ENCODE measurements at regions not wholly inside any gene's neighbourhood (a gene's known extent, or its start where the extent isn't known, plus 50 kb on each side); places are given as distances from the start of the nearest gene placed in this dataset.
A peak's percentile ranks its signal among the peaks of the same experiment; 100 is the strongest.

DNA sequence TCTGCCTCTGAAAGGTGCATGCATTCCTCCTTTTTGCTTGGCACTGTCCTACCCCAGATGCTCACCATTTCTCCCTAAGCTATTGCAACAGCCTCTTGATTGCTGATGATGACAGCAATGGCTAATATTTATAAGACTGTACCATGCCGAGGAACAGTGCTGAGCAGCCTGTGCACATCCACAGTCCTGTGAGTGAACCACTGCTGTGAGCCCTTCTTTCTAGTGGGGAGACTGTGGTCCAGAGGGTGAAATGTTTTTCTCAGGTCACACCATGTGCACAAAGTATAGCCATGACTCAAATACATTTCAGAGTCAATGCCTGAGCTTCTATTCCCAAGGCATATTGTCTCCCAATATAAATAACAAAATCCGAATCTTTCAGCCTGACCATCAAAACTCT, 231.2 kb upstream of the LRTM1 start:
- TF ChIP-seq, protein P1, sequence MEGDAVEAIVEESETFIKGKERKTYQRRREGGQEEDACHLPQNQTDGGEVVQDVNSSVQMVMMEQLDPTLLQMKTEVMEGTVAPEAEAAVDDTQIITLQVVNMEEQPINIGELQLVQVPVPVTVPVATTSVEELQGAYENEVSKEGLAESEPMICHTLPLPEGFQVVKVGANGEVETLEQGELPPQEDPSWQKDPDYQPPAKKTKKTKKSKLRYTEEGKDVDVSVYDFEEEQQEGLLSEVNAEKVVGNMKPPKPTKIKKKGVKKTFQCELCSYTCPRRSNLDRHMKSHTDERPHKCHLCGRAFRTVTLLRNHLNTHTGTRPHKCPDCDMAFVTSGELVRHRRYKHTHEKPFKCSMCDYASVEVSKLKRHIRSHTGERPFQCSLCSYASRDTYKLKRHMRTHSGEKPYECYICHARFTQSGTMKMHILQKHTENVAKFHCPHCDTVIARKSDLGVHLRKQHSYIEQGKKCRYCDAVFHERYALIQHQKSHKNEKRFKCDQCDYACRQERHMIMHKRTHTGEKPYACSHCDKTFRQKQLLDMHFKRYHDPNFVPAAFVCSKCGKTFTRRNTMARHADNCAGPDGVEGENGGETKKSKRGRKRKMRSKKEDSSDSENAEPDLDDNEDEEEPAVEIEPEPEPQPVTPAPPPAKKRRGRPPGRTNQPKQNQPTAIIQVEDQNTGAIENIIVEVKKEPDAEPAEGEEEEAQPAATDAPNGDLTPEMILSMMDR (IDR thresholded peaks at IDR 0.05; ENCODE audit: insufficient read depth, low read length), result no peak
- no peak overlapping the region for H3K4me3 ChIP-seq (ENCODE audit: low read depth, low read length)
- DNase-seq (ENCODE audit: low read depth), result no peak

DNA sequence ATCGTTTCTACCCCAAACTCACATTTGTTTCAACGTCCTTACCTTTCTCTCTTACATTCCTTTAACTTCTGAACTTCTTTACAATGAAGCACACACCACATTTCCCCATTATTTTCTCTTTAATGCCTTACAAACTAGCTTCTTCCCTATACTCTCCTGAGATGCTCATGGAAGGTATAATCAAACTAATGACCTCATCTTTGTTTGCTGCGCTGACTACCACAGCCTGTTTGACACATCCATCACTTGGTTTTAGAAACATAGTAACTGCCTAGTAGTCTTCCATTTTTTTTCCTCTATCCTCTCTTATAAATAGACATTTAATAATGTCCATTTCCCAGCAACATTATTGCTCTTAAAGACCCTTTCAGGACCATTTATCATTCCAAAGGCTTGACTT, 230.5 kb upstream of the LRTM1 start:
- TF ChIP-seq, protein P1 (IDR thresholded peaks at IDR 0.05; ENCODE audit: insufficient read depth, low read length), result no peak
- no peak for DNase-seq (ENCODE audit: low read depth)
- H3K4me3 ChIP-seq (ENCODE audit: low read depth, low read length), result no peak overlapping the region

DNA sequence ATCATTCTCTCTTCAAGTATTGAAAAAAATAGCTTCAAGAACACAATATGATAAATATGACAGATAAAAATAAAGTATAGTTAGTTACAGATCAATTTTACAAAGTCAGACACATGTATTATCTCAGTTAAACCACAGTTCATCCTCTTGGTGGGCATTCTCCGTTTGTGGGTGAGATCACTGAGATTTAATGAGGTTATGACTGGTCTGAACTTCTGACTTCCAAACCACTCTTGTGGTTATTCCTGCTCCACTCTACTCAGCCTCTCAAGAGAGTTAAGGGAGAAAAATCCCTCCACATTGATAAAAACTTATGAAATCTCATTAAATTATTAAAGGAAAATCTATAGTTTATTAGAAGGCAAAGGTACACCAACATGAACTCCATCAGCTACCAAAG, 229.9 kb upstream of the LRTM1 start:
- TF ChIP-seq, protein P1 (IDR thresholded peaks at IDR 0.05; ENCODE audit: insufficient read depth, low read length), result no peak
- no peak for DNase-seq (ENCODE audit: low read depth)
- no peak overlapping the region for H3K4me3 ChIP-seq (ENCODE audit: low read depth, low read length)

DNA sequence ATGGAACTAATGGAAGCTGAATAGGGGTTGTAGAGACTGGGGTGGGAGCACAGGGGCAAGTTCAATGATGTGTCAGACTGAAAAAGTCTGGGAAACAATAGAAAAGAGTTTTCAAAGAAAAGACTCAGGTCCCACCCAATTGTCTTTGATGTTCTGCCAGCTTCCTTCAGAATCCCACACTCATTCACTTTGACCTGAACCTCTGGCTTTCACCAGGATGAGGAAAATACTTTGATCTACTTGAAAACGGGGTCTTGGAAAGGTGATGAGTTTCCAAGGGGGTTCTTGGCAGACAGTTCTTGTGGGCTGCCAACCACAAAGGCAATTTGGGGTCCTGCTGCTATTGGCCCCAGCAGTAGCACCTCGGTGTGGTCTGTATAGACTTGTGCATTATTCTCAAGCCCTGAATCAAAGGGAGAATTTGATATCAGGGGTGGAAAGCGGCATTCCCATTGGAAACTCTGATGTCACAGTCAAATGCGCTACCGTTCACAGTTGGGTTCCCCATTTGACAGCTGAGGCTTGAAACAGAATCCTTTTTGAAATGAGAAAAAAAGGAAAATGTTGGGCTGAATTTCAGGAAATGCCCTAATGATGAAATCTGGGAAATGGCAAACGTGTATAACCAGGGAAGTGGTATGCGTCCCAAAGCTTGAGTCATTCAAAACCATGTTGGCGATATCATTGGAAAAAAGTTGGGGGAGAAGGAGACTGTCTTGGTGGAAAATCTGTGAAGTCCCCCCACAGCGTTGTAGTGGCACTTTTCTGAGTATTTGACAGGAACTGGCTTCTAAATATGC, 229.2 kb upstream of the LRTM1 start:
- DNase-seq (ENCODE audit: low read depth), result peak; percentile 58
- TF ChIP-seq, protein P1 (IDR thresholded peaks at IDR 0.05; ENCODE audit: insufficient read depth, low read length), result no peak
- no peak overlapping the region for H3K4me3 ChIP-seq (ENCODE audit: low read depth, low read length)

DNA sequence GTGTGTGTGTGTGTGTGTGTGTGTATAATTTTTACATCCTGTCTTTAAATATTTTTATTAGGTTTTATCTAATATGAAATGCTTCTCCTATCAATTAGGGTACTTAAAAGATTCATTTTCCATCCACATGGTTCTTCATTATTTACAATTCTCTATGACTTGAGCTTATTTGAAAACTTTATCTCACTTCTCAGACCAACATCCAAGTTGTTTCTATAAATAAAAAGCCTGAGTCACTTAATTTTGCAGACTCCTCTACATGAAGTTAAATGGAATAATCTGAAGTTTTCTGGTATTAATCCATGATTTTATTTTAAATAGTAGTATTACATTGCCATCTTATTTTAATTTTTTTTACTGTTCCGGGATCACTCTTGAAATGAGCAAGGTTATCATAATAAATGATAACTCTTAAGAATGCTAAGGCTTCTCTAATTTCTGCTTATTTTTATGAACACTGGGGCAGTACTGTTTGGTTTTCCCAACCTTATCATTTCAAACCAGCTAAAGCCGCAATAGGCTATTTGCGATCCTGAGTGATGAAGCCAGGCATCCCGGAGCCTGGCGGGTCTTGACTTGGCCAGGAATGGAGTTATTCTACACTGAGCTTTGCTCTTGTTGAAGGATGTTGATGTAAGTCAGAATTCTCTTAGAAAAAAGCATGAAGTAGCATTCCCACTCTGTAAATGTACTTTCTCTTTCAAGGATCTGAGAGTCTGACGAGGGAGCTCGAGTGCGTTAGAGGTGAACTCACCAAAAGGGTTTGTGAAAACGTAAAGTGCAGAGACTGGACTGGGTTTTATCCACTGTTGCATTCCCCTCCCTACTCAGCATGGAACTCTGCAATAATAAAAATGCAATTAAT, 220.2 kb upstream of the LRTM1 start:
- DNase-seq (ENCODE audit: low read depth), result peak; percentile 67

DNA sequence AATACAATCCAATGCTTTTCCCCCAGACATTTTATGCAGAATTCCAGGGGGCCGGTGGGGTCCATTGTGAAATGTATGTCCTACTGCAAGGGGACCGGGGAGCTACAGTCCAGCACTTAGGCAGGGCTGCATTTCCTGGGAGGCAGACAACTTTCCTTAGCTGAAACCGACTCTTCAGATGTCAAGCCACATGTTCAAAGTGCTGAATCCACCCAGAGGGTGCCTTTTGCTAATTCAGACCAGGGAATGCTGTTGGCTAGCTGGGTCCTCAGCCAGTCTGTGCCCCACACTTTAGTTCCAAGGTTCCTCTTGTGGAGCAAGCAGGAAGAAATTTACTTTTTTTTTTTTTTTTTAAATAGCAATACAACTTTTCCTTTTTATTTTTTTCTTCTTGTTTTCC, 219.5 kb upstream of the LRTM1 start:
- DNase-seq (ENCODE audit: low read depth), result no peak
- no peak overlapping the region for H3K4me3 ChIP-seq (ENCODE audit: low read depth, low read length)
- TF ChIP-seq, protein P1 (IDR thresholded peaks at IDR 0.05; ENCODE audit: insufficient read depth, low read length), result no peak

More for the DNA sequence above, 220.2 kb upstream of the LRTM1 start:
- TF ChIP-seq, protein P1 (IDR thresholded peaks at IDR 0.05; ENCODE audit: insufficient read depth, low read length), result no peak
- peak overlapping the region; percentile 61 for H3K4me3 ChIP-seq (ENCODE audit: low read depth, low read length)

All from fibroblast of the aortic adventitia (primary cell).